GM12878 (cell line): ENCODE measurements at regions not wholly inside any gene's neighbourhood (a gene's known extent, or its start where the extent isn't known, plus 50 kb on each side); places are given as distances from the start of the nearest gene placed in this dataset.

Experiments
- ATAC-seq: fragments of 200-7000 bp; cut with Tn5 transposase; 3 replicates; pipeline ENCODE4 v1.9.1; 2020; ENCODE audit warnings: mild to moderate bottlenecking, moderate library complexity
- BruUV-seq: library from RNA; stranded (reverse); fragments of 400-500 nt; replicated peaks from 2 replicates; lab custom pipeline; 2021; lab: Mats Ljungman, UMichigan
- CTCF ChIA-PET: fragments of 300-600 bp; sonication (Branson Sonifier 250); formaldehyde crosslinking; extraction: SDS; loops from one replicate; lab custom pipeline; 2021; ENCODE audit warnings: inconsistent platforms; lab: Yijun Ruan, JAX
- POLR2A ChIA-PET: fragments of 350-600 bp; formaldehyde crosslinking; extraction: SDS; loops from one replicate; lab custom pipeline; 2021; ENCODE audit warnings: inconsistent platforms; lab: Charles Lee
- RAD21 ChIA-PET: fragments of 300-600 bp; sonication (Branson Sonifier 250); formaldehyde crosslinking; loops from one replicate; lab custom pipeline; 2023; ENCODE audit warnings: antibody characterized with exemption; ENCODE audit not compliant: unreplicated experiment; lab: Charles Lee
- SMC1A ChIA-PET: fragments of 300-600 bp; sonication (Branson Sonifier 250); formaldehyde crosslinking; loops from one replicate; lab custom pipeline; 2023; ENCODE audit not compliant: unreplicated experiment, uncharacterized antibody; lab: Charles Lee
- DNase-seq: peaks from one replicate; pipeline ENCODE4 v3.0.0-alpha.2; 2011; ENCODE audit warnings: low read depth, low spot score
- FAIRE-seq: peaks from 3 replicates; lab custom pipeline; 2011; peaks lifted over from hg19 to GRCh38; lab: Jason Lieb, UNC
- H2AFZ ChIP-seq: 2 replicates; pipeline ENCODE4 v1.6.0; 2011; ENCODE audit warnings: low read depth, low read length, control low read depth; ENCODE audit not compliant: control insufficient read depth
- H3K27ac ChIP-seq: 2 replicates; pipeline ENCODE4 v1.5.1; 2011; ENCODE audit warnings: control low read depth; ENCODE audit not compliant: control insufficient read depth, insufficient read depth
- H3K27me3 ChIP-seq, 2 experiments: replicated peaks in 1 of 2; 2 replicates each; pipeline versions ENCODE4 v1.6.0 to v1.6.1; 2011; ENCODE audit warnings: low read length in 1 of 2; ENCODE audit not compliant: control insufficient read depth in 2 of 2, insufficient read depth in 2 of 2
- H3K36me3 ChIP-seq, 2 experiments: 2 replicates each; pipeline ENCODE4 v1.5.1; 2011; ENCODE audit warnings: low read length in 1 of 2; ENCODE audit not compliant: control insufficient read depth in 2 of 2, insufficient read depth in 2 of 2
- H3K4me1 ChIP-seq: 2 replicates; pipeline ENCODE4 v1.6.1; 2011; ENCODE audit warnings: mild to moderate bottlenecking, low read length, moderate library complexity, mixed read lengths; ENCODE audit not compliant: control insufficient read depth, insufficient read depth
- H3K4me2 ChIP-seq: 2 replicates; pipeline ENCODE4 v1.6.0; 2011; ENCODE audit warnings: control low read depth; ENCODE audit not compliant: control insufficient read depth, insufficient read depth
- H3K4me3 ChIP-seq: fragments of 200-600 bp; sonication (generic); 2 replicates; pipeline ENCODE4 v1.5.1; 2016
- H3K79me2 ChIP-seq: 2 replicates; pipeline ENCODE4 v1.6.0; 2011; ENCODE audit warnings: low read length; ENCODE audit not compliant: control insufficient read depth, insufficient read depth
- H3K9ac ChIP-seq: 2 replicates; pipeline ENCODE4 v1.8.0; 2011; ENCODE audit warnings: low read length, control low read depth, mixed read lengths; ENCODE audit not compliant: control insufficient read depth, insufficient read depth
- H3K9me3 ChIP-seq: replicated peaks from 3 replicates; pipeline ENCODE4 v1.5.1; 2011; ENCODE audit warnings: mild to moderate bottlenecking, low read length; ENCODE audit not compliant: control insufficient read depth, insufficient read depth
- H4K20me1 ChIP-seq: 2 replicates; pipeline ENCODE4 v1.6.0; 2011; ENCODE audit not compliant: control insufficient read depth, insufficient read depth
- E2F4 ChIP-seq: IDR thresholded peaks from 2 replicates; pipeline ENCODE4 v1.6.1; 2012; ENCODE audit warnings: low read depth, low read length, improper control_type of control experiment
- EED ChIP-seq: sonication (generic); IDR thresholded peaks from 2 replicates; pipeline ENCODE4 v1.6.1; 2016; ENCODE audit warnings: antibody characterized with exemption, low read depth
- FOS ChIP-seq: IDR thresholded peaks from 3 replicates; pipeline ENCODE4 v1.6.1; 2011; ENCODE audit warnings: borderline replicate concordance; ENCODE audit not compliant: insufficient read length; ENCODE audit errors: extremely low read depth
- NFXL1 ChIP-seq: fragments of 450-650 bp; IDR thresholded peaks from 2 replicates; pipeline ENCODE4 v1.6.1; 2017; ENCODE audit warnings: antibody characterized with exemption, mild to moderate bottlenecking, borderline replicate concordance
- POLR2AphosphoS5 ChIP-seq: IDR thresholded peaks from 2 replicates; pipeline ENCODE4 v1.6.1; 2011; ENCODE audit warnings: mild to moderate bottlenecking, low read length, inconsistent platforms
- RAD21 ChIP-seq: IDR thresholded peaks from 2 replicates; pipeline ENCODE4 v1.6.1; 2011; ENCODE audit warnings: mild to moderate bottlenecking, low read depth, low read length, moderate library complexity; ENCODE audit not compliant: insufficient read depth
- RUNX3 ChIP-seq: IDR thresholded peaks from 2 replicates; pipeline ENCODE4 v1.6.1; 2012; ENCODE audit warnings: low read length, inconsistent platforms
- TAF1 ChIP-seq: IDR thresholded peaks from 2 replicates; pipeline ENCODE4 v1.6.1; 2011; ENCODE audit warnings: mild to moderate bottlenecking, low read depth, low read length, borderline replicate concordance
- whole genome bisulfite sequencing: methylation state at CpG from one replicate; pipeline ENCODE4 v1.1.6; 2016; ENCODE audit warnings: low lambda C conversion rate; ENCODE audit not compliant: insufficient replicate concordance, insufficient coverage; ENCODE audit errors: missing lambda C conversion rate; 5-methylcytosine and 5-hydroxymethylcytosine counted together
- in situ Hi-C: fragments of 300-500 bp; cut with MboI; formaldehyde crosslinking; loops from 9 replicates; pipeline ENCODE4 v1.14.3; 2018; ENCODE audit warnings: mixed read lengths
- intact Hi-C: fragments of 100-400 bp; cut with micrococcal nuclease; formaldehyde crosslinking; loops from one replicate; pipeline ENCODE4 v1.14.2; 2022; ENCODE audit not compliant: unreplicated experiment

DNA sequence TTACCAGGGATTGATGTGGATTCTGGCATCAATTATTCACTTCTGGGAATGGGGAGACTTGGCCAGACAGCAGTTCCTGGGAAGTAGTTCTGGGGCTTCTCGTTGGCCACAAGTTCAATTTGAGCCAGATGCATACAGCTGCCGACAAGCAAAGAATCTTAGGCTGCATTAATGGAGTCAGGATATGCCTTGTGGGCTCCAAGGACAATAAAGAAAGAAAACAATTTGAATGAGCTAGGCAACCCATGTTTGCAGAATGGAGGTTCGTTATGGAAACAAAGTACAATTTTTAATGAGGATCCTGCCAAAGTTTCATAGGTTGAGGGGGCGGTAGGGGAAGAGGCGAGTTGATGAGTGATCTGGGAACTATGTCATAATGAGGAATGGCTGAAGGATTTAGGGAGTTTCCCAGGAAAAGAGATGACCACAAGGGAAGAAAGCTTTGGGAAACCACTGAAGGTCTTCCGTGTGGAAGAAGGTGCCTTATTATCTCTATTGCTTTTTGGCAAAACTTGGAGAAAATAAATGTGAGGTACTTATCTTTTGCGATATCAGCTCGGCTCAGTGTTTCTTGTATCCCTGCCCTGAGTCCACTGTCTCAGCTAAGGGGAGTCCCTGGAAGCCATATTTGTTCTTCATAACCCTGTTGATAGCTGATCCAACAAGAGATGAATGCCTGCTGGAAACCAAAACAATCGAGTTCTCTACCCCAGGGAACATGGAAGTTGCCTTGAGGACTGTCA, 181.0 kb upstream of the ZNF217 start:
- TF ChIP-seq RAD21 (no peak), FOS (no peak), EED (no peak), E2F4 (no peak), TAF1 (no peak), POLR2AphosphoS5 (no peak), NFXL1 (0 out of 2 replicates have a peak, but pooled peaks have one; percentile 17), RUNX3 (no peak)
- TF ChIP-seq, all 136 proteins: peak for 1
- Histone ChIP-seq H3K4me1 (no peaks in the 10 kb centered on the region), H3K36me3 (no peaks in the 10 kb centered on the region), H3K9me3 (no peaks in the 10 kb centered on the region), H3K79me2 (no peaks in the 10 kb centered on the region), H3K9ac (no peak overlapping the region), H3K27ac (no peak overlapping the region), H4K20me1 (no peaks in the 10 kb centered on the region), H2AFZ (no peak overlapping the region), H3K4me3 (no peak overlapping the region), H3K27me3 (no peaks in the 10 kb centered on the region), H3K4me2 (no peak overlapping the region)
- ChIA-PET SMC1A (interaction anchor here (1.1 kb wide), 2 partner anchors 8 to 96 kb away, joined by 3 read pairs; no protein-coding TSS in a partner anchor), CTCF (interaction anchor here (1.5 kb wide), 1 partner anchor 11 kb away, joined by 7 read pairs; no protein-coding TSS in a partner anchor), RAD21 (no interaction called here), POLR2A (interaction anchor here (0.5 to 1.3 kb wide), 2 partner anchors 13 to 77 kb away, joined by 3 to 4 read pairs; no protein-coding TSS in a partner anchor)
- 81% methylated on average over 9 of the region's 9 CpGs for WGBS
- FAIRE-seq (no peak), ATAC-seq (no peak), DNase-seq (no peak)
- intact Hi-C loops = no loop called here
- BruUV-seq = no TSS peak
- in situ Hi-C loops = loop anchor here (10.0 kb wide), 1 partner anchor 360 kb away; no protein-coding TSS in a partner anchor
